Esophagus muscularis mucosa (tissue), 4 donors: ENCODE measurements at regions not wholly inside any gene's neighbourhood (a gene's known extent, or its start where the extent isn't known, plus 50 kb on each side); places are given as distances from the start of the nearest gene placed in this dataset.

Source experiments
- EP300 ChIP-seq: sonication (generic); formaldehyde crosslinking; IDR thresholded peaks from one replicate; pipeline ENCODE4 v1.6.1; 2017; ENCODE audit warnings: antibody characterized with exemption
- POLR2A ChIP-seq: fragments of 450-650 bp; IDR thresholded peaks from one replicate; pipeline ENCODE4 v1.6.1; 2017; ENCODE audit warnings: antibody characterized with exemption, moderate library complexity, mild to moderate bottlenecking, low read depth
- POLR2AphosphoS5 ChIP-seq, 2 donors: sonication (generic); formaldehyde crosslinking; IDR thresholded peaks; one replicate each; pipeline ENCODE4 v1.6.1; 2017; ENCODE audit warnings: antibody characterized with exemption in 2 of 2
- TF ChIP-seq, protein P1 (sequence below), 3 experiments: fragments of 200-600 bp in 2 of 3; fragments of 450-650 bp in 1 of 3; sonication (generic) in 2 of 3; IDR thresholded peaks; one replicate each; pipeline ENCODE4 v1.5.1; 2017 to 2019; ENCODE audit warnings: antibody characterized with exemption in 3 of 3, mild to moderate bottlenecking in 2 of 3, moderate library complexity in 1 of 3

DNA sequence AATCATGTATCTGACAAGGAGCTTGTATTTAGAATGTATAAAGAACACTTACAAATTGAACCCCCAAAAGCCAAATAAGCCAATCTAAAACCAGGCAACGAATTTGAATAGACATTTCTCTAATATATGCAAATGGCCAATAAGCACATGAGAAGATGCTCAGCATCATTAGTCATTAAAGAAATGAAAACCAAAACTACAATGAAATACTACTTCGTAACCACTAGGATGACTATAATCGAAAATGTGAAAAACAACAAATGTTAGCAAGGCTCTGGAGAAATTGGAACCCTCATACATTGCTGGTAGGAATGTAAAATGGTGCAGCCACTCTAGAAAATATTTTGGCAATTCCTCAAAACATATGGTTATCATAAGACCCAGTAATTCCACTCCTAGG is 105.8 kb upstream of the TOP1 start:
- TF ChIP-seq, protein P1, sequence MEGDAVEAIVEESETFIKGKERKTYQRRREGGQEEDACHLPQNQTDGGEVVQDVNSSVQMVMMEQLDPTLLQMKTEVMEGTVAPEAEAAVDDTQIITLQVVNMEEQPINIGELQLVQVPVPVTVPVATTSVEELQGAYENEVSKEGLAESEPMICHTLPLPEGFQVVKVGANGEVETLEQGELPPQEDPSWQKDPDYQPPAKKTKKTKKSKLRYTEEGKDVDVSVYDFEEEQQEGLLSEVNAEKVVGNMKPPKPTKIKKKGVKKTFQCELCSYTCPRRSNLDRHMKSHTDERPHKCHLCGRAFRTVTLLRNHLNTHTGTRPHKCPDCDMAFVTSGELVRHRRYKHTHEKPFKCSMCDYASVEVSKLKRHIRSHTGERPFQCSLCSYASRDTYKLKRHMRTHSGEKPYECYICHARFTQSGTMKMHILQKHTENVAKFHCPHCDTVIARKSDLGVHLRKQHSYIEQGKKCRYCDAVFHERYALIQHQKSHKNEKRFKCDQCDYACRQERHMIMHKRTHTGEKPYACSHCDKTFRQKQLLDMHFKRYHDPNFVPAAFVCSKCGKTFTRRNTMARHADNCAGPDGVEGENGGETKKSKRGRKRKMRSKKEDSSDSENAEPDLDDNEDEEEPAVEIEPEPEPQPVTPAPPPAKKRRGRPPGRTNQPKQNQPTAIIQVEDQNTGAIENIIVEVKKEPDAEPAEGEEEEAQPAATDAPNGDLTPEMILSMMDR (IDR thresholded peaks at IDR 0.05): no peak
- no peak for TF ChIP-seq POLR2AphosphoS5 (IDR thresholded peaks at IDR 0.05)
- TF ChIP-seq POLR2A: no peak
- TF ChIP-seq EP300: no peak
